HG02885 (cell line): ENCODE measurements at regions not wholly inside any gene's neighbourhood (a gene's known extent, or its start where the extent isn't known, plus 50 kb on each side); places are given as distances from the start of the nearest gene placed in this dataset.

Experiments used
- ATAC-seq: cut with Tn5 transposase; IDR thresholded peaks from one replicate; pipeline ENCODE4 v1.9.1; 2021; ENCODE audit warnings: mild to moderate bottlenecking; ENCODE audit not compliant: unreplicated experiment, poor library complexity

GRCh38 chr10:121092720-121093095 is 241.5 kb downstream of the WDR11 start:
- no peak for ATAC-seq

DNA sequence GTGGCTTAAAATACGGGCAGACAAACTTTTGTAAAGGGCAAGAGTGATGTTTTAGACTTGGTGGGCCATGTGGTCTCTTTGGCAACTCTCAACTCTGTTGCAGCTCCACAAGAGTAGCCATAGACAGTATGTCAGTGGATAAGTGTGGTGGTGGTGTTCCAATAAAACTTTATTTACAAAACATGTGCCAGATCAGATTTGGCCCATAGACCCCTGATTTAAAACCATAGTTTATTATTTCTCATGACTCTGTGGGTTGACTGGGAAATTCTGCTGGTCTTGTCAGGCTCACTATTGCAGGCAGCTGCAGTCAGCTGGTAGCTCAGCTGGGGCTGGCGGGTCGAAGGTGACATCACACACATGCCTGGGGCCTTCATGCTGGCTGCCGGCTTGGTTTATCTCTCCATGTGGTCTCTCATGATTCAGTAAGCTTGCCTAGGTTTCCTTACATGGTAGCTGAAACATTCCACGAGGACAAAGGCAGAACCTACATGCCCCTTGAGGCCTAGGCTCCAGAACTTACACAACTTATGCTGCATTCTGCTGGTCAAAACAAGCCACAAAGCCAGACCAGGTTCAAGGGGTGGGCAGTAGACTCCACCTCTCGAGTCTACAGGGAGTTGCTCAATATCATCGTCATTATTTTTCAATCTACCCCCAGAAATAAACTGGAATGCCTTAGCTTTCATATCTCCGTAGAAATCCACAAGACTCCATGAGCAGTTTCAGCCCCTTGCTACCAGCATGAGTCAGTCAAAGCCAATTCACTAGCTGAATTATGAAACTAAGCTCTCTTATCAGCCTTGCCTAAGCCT is 245.7 kb downstream of the WDR11 start:
- no peak for ATAC-seq

- ATAC-seq = no peak
Measured at GRCh38 chr10:121098211-121098610, 247.0 kb downstream of the WDR11 start.

DNA sequence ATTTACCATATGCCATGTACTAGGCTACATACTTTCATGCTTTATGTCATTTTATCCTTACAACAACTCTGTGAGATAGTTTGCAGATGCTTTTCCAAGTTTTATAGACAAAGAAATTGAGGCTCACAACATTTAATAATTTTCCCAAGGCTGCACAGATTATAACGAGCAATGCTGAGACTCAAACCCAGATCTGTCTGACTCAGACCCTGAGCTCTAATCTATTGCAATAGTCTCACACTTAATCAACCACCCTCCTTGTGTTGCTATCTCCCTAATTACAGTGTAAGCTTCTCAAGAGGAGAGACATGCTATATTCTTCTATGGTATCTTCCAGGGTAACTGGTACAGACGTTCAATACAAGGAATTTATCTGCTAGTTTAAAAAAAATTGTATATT is 247.6 kb downstream of the WDR11 start:
- ATAC-seq = no peak

DNA sequence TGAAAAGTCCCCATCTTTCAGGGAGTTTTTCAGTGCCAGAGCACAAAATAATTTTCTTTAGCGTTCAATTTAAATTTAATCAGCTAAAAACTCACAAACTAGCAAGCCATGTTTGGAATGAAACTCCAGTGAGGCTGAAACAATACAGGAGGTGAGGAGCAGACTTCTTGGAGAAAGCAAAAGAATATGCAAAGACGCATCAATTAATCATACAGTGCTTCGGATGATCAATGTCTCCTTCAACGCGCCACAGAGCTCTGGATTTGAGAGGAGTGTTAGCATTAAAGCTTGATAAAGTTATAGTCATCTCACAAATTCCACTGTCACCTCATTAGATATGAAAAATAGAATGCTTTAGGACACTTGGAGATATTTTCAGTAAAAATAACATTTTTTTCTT is 248.0 kb downstream of the WDR11 start:
- ATAC-seq = no peak

DNA sequence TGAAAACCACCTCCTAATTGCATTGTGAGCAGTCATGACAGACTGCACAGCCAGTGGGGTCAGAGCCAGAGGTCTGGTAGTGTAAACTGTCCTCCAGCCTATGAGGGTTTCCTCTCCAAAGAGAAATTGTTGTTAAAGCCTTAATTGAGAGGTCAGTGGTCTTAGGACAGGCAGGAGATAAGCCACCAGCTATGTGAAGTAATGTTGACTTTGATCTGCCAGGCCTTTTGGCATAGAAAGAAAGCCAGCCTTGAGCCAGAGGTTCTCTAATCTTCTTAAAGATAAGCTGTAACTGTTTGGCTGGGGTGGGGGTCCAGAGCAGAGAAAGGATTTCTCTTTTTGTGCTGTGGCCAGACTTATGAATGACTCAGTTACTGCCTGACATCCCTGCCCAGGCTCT is 248.4 kb downstream of the WDR11 start:
- ATAC-seq = no peak

DNA sequence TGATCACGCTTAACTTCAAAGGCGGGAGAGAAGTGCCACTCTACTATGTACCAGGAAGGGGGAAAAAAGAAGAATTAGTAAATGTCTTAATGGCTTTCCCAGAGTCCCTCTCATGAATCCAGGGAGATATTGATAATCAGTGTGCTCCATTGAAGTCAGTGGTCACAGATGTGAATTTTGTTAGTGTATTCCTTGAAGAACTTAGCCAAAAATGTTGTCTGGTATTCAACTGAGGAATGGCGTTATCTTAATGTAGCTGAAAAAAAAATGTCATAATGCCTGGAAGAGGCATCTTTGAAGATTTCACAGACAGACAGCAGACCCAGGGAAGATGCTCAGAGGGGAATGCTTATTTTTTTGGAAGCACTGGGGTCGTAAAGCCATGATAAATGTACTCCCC is 250.4 kb downstream of the WDR11 start:
- ATAC-seq = no peak

GRCh38 chr10:121102706-121103105 is 251.5 kb downstream of the WDR11 start:
- no peak for ATAC-seq

- ATAC-seq = no peak
Measured at GRCh38 chr10:121104476-121105111, 253.4 kb downstream of the WDR11 start.

DNA sequence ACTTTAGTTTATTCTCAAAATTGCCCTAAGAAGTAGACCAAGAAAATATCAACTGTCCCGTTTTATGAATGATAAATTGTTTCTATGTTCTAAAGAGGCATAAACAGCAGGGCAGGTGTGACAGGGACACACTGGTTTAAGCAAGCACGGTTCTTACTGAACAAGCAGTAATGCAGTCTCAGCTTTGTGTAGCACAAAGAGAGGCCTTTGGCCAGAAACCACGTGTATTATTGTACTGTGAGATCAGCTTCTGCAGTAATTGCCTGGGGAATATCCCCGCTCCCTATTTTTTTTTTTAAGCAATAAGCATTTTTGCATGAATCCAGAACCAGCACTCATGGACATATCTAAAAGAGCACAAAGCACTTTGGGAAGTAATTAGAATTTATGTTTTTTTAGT is 255.4 kb downstream of the WDR11 start:
- ATAC-seq = no peak

DNA sequence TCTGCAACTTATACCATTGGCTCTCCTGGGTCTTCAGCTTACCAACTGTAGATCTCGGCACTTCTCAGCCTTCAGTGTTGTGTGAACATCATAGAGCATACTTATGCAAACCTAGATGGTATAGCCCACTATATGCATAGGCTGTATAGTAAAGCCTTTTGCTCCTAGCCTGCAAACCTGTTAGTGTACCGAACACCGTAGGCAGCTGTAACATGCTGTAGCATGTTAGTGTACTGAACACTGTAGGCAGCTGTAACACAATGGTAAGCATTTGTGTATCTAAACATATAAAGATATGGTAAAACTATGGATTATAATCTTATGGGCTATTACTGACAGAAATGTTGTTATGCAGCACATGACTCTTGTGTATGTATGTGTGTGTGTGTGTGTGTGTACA is 256.9 kb downstream of the WDR11 start:
- ATAC-seq = no peak

DNA sequence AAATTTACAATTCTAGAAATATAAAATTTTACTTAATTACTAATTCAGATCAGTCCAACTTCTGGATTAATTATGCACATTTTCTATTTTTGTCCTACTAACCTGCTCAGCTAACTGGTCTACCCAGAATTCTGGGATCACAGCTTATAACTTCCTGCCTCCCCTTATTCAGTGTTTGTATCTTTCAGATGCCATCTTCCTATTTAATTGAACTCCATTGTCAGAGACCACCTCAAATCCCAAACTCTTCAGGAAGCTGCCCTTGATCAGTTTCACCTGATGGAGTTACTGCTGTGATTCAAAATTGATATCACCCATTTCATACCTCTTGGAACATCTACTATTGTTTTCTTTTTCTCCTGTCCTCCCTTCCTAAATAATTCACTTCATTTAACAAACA is 259.2 kb downstream of the WDR11 start:
- no peak for ATAC-seq

- no peak for ATAC-seq
Measured at GRCh38 chr10:121112136-121112535, 261.0 kb downstream of the WDR11 start.

DNA sequence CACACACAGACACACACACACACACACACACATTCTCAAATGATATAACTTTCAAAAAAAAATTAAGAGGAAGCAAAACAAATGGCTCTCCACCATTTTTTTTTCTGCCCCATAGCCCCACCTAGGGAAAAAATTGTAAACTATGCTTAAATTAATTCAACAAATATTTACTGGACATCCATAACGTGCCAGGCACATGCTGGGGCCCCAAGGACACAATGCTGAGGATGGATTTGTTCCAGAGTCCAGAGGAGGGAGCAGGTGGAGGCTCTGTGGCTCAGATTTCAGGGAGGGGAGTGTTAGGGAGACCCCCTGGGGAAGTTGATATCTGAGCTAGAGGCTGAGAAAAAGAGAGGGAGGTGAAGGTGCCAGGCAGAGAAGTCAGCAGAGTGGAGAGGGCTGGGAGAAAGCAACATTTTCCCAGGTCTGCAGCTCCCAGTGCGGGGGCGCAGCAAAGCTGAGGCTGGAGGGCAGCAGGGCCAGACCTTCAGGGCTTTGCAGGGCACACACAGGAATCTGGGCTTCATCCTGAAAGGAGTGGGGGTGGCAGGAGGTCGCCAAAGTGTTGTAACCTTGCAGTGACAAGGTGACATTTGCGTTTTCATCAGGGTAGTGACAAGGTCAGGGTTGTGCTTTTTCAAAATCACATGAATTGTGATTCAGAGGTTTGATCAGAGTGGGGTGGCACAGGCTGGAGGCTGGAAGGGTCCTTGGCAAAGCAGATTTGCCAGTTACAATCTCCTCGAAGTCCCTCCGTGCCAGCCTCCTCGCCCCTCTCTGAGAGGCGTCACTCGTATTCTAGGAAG is 261.6 kb downstream of the WDR11 start:
- ATAC-seq = no peak

DNA sequence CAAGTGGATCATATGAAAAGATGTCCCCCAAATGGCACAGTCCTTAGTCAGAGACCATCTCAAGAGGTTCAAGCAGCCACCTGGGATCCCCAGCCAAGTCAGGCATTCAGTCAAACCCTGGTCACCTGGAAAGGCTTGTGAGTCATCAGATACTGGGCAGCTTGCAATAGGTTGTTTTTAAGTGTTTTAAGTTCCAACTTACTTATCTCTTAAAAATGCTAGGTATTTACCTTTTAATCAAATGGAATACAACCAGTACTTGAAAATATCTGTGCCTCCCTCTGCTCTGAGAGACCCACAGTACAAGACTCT is 262.2 kb downstream of the WDR11 start:
- no peak for ATAC-seq

GRCh38 chr10:121113911-121114310 is 262.7 kb downstream of the WDR11 start:
- no peak for ATAC-seq

DNA sequence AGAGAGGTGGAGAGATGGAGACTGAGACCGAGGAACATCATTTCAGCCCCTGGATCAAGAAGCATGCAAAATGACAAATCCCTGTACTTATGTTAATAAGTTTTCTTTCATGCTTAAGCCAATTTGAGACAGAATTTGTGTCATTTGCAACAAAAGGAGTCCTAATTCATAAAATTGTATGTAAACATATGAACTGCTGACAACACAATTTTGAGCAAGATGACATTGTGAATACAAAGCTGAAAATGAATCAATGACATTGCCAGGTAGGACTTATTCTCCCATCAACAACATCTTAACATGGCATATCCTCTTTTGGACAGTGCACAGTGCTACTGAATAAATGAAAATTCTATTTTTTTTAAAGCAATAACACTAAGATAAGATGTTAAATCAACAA is 264.0 kb downstream of the WDR11 start:
- no peak for ATAC-seq

DNA sequence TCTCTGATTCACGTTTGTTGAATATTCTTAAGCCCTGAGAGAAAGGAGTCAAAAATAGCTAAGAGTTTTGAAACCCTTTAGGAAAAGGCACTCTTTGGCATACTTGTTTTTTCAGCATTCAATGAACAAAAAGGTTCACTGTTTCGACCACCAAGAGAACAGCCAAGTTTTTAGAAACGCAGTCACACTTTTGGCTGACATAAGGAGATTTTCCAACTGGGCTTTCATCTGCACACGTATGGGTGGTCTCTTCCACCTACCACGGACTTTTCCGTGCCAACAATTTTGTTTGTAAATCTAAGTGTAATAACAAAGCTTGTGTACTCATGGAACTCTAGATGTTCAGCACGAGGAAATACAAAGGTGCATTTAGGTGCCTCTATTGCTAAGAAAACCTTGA is 270.3 kb downstream of the WDR11 start:
- no peak for ATAC-seq

GRCh38 chr10:121127151-121127906 is 276.2 kb downstream of the WDR11 start:
- no peak for ATAC-seq

GRCh38 chr10:121128164-121128563 is 277.0 kb downstream of the WDR11 start:
- no peak for ATAC-seq

- no peak for ATAC-seq
Measured at GRCh38 chr10:121129266-121129665, 278.1 kb downstream of the WDR11 start.
